Activated CD4-positive, alpha-beta T cell treated with anti-CD3 and anti-CD28 coated beads, Interleukin-2, amount 10 ng/mL, durations not matched to agents 7 days and 5 days (primary cell): ENCODE measurements at regions not wholly inside any gene's neighbourhood (a gene's known extent, or its start where the extent isn't known, plus 50 kb on each side); places are given as distances from the start of the nearest gene placed in this dataset.

Experiments used
- CTCF ChIA-PET: fragments of 350-600 bp; sonication (Branson Sonifier 250); formaldehyde crosslinking; loops from one replicate; lab custom pipeline; 2021; ENCODE audit warnings: antibody characterized with exemption; lab: Charles Lee
- POLR2A ChIA-PET: fragments of 350-600 bp; sonication (Branson Sonifier 250); formaldehyde crosslinking; loops from one replicate; lab custom pipeline; 2021; ENCODE audit warnings: antibody characterized with exemption; lab: Charles Lee
- DNase-seq: peaks from one replicate; pipeline ENCODE4 v3.0.0-alpha.2; 2020
- H3K27ac Mint-ChIP-seq: one replicate; pipeline ENCODE4 v1.8.0; 2021; ENCODE audit warnings: mild to moderate bottlenecking, moderate library complexity, mixed read lengths
- H3K27me3 Mint-ChIP-seq: one replicate; pipeline ENCODE4 v1.8.0; 2021; ENCODE audit warnings: mixed read lengths
- H3K36me3 Mint-ChIP-seq: one replicate; pipeline ENCODE4 v1.8.0; 2021; ENCODE audit warnings: low read depth, mixed read lengths
- H3K4me1 Mint-ChIP-seq: one replicate; pipeline ENCODE4 v1.8.0; 2021; ENCODE audit warnings: mixed read lengths
- H3K4me3 Mint-ChIP-seq: one replicate; pipeline ENCODE4 v1.8.0; 2021; ENCODE audit warnings: mild to moderate bottlenecking, moderate library complexity, mixed read lengths
- H3K9me3 Mint-ChIP-seq: one replicate; pipeline ENCODE4 v1.8.0; 2021; ENCODE audit warnings: mixed read lengths

DNA sequence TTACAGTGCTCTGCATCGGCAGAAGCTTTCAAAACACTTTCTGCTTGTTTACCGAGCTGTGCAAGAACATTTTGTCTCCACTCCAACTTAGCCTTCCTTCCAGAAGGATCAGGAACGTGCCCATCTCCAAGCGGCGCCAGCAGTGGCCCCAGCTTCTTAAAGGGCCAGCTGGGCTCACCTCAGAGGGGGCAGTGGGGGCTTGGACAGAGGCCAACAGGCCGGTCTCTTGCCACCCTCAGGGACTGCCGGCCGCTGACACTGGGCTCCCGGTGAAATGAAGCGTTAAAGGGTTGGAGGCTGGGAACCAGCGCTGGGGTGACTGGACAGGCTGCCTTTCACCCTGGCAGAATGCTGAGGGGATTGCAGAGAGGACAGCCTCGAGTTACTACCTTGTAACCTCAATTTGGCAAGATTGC lies 67.0 kb upstream of the RNU6ATAC start:
- ChIA-PET CTCF (no interaction called here), POLR2A (no interaction called here)
- H3K36me3 Mint-ChIP-seq = no peaks in the 10 kb centered on the region
- H3K27me3 Mint-ChIP-seq = no peaks in the 10 kb centered on the region
- no peak overlapping the region for H3K27ac Mint-ChIP-seq
- H3K4me1 Mint-ChIP-seq = no peaks in the 10 kb centered on the region
- no peaks in the 10 kb centered on the region for H3K9me3 Mint-ChIP-seq
- no peak overlapping the region for H3K4me3 Mint-ChIP-seq
- DNase-seq = no peak

GRCh38 chr9:134231767-134232166 lies 67.4 kb upstream of the RNU6ATAC start:
- Mint-ChIP-seq H3K36me3 (no peaks in the 10 kb centered on the region), H3K27me3 (no peaks in the 10 kb centered on the region), H3K4me1 (no peaks in the 10 kb centered on the region), H3K4me3 (no peak overlapping the region), H3K27ac (no peak overlapping the region), H3K9me3 (no peaks in the 10 kb centered on the region)
- CTCF ChIA-PET = no interaction called here
- POLR2A ChIA-PET = no interaction called here
- DNase-seq = no peak

GRCh38 chr9:134233022-134233421 lies 68.7 kb upstream of the RNU6ATAC start:
- CTCF ChIA-PET = no interaction called here

DNA sequence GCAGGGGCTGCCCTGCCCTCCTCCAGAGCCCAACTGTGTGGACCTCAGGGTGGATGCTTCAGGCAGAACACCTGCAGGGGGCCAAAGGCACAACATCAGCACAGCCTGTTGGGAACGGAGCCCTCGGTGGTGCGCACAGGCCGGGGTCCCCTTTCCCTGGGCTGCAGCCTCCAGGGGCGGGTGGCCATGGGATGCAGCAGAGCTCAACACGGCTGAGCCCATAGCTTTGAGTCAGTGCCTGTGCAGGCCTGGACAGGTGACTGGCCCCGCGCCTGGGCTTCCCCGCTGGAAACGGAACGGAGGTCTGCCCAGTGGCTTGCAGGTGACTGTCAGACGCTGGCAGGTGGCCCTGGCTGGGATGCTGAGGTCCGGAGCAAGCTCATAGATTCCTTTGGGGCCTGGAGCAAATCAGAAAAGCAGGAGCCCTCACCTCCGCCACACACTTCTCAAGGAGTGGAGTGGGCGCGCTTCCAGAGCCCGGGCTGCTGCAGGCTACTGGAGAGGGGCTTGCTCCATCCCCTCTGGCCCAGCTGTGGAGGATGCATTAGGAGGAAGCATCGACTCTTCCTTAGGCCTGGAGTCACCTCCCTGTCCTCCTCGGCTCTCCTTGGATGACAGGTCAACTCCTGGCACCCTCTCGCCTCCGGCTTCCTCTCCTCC lies 69.8 kb upstream of the RNU6ATAC start:
- DNase-seq = no peak
- H3K27me3 Mint-ChIP-seq = no peaks in the 10 kb centered on the region
- H3K36me3 Mint-ChIP-seq = no peaks in the 10 kb centered on the region
- CTCF ChIA-PET = no interaction called here
- H3K4me3 Mint-ChIP-seq = no peak overlapping the region
- no peaks in the 10 kb centered on the region for H3K9me3 Mint-ChIP-seq
- H3K27ac Mint-ChIP-seq = no peak overlapping the region
- H3K4me1 Mint-ChIP-seq = no peaks in the 10 kb centered on the region
- POLR2A ChIA-PET = no interaction called here

More at GRCh38 chr9:134233022-134233421, 68.7 kb upstream of the RNU6ATAC start:
- H3K27me3 Mint-ChIP-seq = no peaks in the 10 kb centered on the region
- no peak overlapping the region for H3K4me3 Mint-ChIP-seq
- H3K36me3 Mint-ChIP-seq = no peaks in the 10 kb centered on the region
- no peak for DNase-seq
- no peak overlapping the region for H3K27ac Mint-ChIP-seq
- H3K9me3 Mint-ChIP-seq = no peaks in the 10 kb centered on the region
- POLR2A ChIA-PET = no interaction called here
- H3K4me1 Mint-ChIP-seq = no peaks in the 10 kb centered on the region

DNA sequence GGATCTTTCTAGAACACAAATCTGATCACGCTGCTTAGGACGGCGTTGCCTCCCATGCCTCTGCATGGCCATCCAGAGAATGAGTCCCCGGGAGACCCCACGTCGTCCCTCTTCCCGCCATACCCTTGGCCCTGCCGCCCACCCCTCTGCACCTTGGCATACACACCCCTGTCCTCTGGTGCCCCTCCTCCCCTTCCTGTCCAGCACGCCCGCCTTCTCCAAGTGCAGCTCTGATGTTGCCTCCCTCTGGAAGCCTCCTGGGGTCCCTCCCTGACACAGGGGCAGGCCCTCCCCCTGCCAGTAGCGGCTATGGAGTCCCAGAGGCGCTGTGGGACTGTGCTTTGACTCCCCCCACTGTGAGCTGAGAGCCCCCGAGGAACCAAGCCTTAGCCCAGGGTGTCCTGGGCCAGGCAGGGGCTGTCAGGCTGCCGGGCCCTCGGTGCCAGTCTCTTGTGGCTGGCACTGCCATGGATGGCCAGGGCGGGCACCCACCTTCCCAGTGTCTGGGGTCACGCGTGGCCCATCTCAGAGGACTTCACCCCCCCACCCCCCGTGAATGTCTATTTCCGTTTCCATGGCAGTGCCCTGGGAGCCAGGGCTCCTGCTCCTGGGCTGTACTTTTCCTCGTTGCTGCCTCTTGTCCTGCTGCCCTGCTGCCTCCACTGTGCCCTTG lies 70.5 kb upstream of the RNU6ATAC start:
- Mint-ChIP-seq H3K27me3 (no peaks in the 10 kb centered on the region), H3K36me3 (no peaks in the 10 kb centered on the region), H3K9me3 (no peaks in the 10 kb centered on the region), H3K4me1 (no peaks in the 10 kb centered on the region), H3K4me3 (no peak overlapping the region), H3K27ac (no peak overlapping the region)
- ChIA-PET CTCF (no interaction called here), POLR2A (no interaction called here)
- no peak for DNase-seq

- CTCF ChIA-PET = no interaction called here
- Mint-ChIP-seq H3K27me3 (no peaks in the 10 kb centered on the region), H3K36me3 (no peaks in the 10 kb centered on the region), H3K27ac (no peak overlapping the region), H3K9me3 (no peaks in the 10 kb centered on the region), H3K4me3 (no peak overlapping the region), H3K4me1 (no peaks in the 10 kb centered on the region)
- POLR2A ChIA-PET = no interaction called here
- DNase-seq = no peak
These were observed 71.0 kb upstream of the RNU6ATAC start for GRCh38 chr9:134235366-134235765.

GRCh38 chr9:134236001-134236421 lies 71.6 kb upstream of the RNU6ATAC start:
- no peaks in the 10 kb centered on the region for H3K27me3 Mint-ChIP-seq
- POLR2A ChIA-PET = no interaction called here

DNA sequence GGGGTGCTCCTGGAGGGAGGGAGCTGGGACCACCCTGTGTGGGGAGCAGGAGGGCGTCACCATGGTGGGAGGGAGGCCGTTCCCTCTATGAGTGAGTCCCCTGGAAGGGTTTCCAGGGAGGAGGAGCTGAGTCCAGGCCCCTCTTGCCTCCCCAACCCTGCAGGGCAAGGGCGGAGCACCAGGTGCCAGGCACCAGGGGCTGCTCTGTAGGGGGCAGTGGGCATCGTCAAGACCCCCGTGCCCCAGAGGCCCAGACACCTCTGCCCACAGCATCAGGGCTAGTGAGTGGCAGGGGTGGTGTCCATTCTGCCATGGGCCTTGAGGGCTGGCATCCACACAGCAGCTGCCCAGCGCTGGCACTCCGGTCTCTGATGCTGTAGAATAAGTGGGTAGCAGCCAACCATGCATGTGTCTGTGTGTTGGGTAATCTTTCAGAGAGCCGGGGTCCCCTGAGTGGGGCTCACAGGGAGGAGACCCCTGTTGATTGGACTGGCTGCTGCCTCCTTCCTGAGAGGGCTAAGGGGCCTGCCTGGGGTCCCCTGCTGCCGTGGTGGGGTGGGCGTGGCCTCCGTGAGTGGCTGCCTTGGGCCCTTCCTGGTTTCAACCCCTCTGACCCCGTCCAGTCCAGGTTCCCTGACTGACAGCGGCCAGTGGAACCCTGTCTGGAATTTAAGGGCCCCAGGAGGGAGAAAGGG lies 72.7 kb upstream of the RNU6ATAC start:
- H3K4me3 Mint-ChIP-seq = no peak overlapping the region
- no peaks in the 10 kb centered on the region for H3K4me1 Mint-ChIP-seq
- H3K36me3 Mint-ChIP-seq = no peaks in the 10 kb centered on the region
- H3K27ac Mint-ChIP-seq = no peak overlapping the region
- no peak for DNase-seq
- ChIA-PET CTCF (no interaction called here), POLR2A (no interaction called here)
- no peaks in the 10 kb centered on the region for H3K27me3 Mint-ChIP-seq
- H3K9me3 Mint-ChIP-seq = no peaks in the 10 kb centered on the region

More at GRCh38 chr9:134236001-134236421, 71.6 kb upstream of the RNU6ATAC start:
- Mint-ChIP-seq H3K4me1 (no peaks in the 10 kb centered on the region), H3K4me3 (no peak overlapping the region), H3K9me3 (no peaks in the 10 kb centered on the region), H3K36me3 (no peaks in the 10 kb centered on the region), H3K27ac (no peak overlapping the region)
- DNase-seq = no peak
- CTCF ChIA-PET = no interaction called here

- Mint-ChIP-seq H3K4me3 (no peak overlapping the region), H3K36me3 (no peaks in the 10 kb centered on the region), H3K27me3 (no peaks in the 10 kb centered on the region), H3K27ac (no peak overlapping the region), H3K9me3 (no peaks in the 10 kb centered on the region), H3K4me1 (no peaks in the 10 kb centered on the region)
- DNase-seq = no peak
- ChIA-PET CTCF (no interaction called here), POLR2A (no interaction called here)
These were observed 73.4 kb upstream of the RNU6ATAC start for GRCh38 chr9:134237630-134238265.

- ChIA-PET POLR2A (no interaction called here), CTCF (no interaction called here)
- no peak for DNase-seq
- H3K27ac Mint-ChIP-seq = no peak overlapping the region
- no peak overlapping the region for H3K4me3 Mint-ChIP-seq
- H3K27me3 Mint-ChIP-seq = peaks cover 5% of the 10 kb centered on the region
- no peaks in the 10 kb centered on the region for H3K9me3 Mint-ChIP-seq
- no peaks in the 10 kb centered on the region for H3K36me3 Mint-ChIP-seq
- H3K4me1 Mint-ChIP-seq = peaks cover 4% of the 10 kb centered on the region
These were observed 75.0 kb upstream of the RNU6ATAC start for GRCh38 chr9:134239130-134239903.

- Mint-ChIP-seq H3K27me3 (peaks cover 7% of the 10 kb centered on the region), H3K4me3 (no peak overlapping the region), H3K36me3 (no peaks in the 10 kb centered on the region), H3K4me1 (peaks cover 4% of the 10 kb centered on the region), H3K27ac (no peak overlapping the region), H3K9me3 (no peaks in the 10 kb centered on the region)
- POLR2A ChIA-PET = no interaction called here
- CTCF ChIA-PET = interaction anchor here (0.6 kb wide), 1 partner anchor 10 kb away, joined by 3 read pairs; no protein-coding TSS in a partner anchor
- DNase-seq = no peak
These were observed 75.6 kb upstream of the RNU6ATAC start for GRCh38 chr9:134239939-134240338.

GRCh38 chr9:134240361-134240760 lies 76.0 kb upstream of the RNU6ATAC start:
- Mint-ChIP-seq H3K36me3 (no peaks in the 10 kb centered on the region), H3K9me3 (no peaks in the 10 kb centered on the region), H3K27ac (no peak overlapping the region), H3K4me3 (no peak overlapping the region), H3K27me3 (peaks cover 7% of the 10 kb centered on the region), H3K4me1 (peaks cover 4% of the 10 kb centered on the region)
- ChIA-PET POLR2A (no interaction called here), CTCF (interaction anchor here (0.6 kb wide), 1 partner anchor 10 kb away, joined by 3 read pairs; no protein-coding TSS in a partner anchor)
- DNase-seq = no peak
